Suprapubic skin (tissue), 4 donors: ENCODE measurements at regions not wholly inside any gene's neighbourhood (a gene's known extent, or its start where the extent isn't known, plus 50 kb on each side); places are given as distances from the start of the nearest gene placed in this dataset.

Source experiments
- CTCF ChIP-seq, 2 donors: fragments of 200-600 bp in 1 of 2; fragments of 450-650 bp in 1 of 2; sonication (generic) in 1 of 2; IDR thresholded peaks; one replicate each; pipeline ENCODE4 v1.5.1; 2016 to 2019; ENCODE audit warnings: antibody characterized with exemption in 2 of 2, mild to moderate bottlenecking in 1 of 2, moderate library complexity in 1 of 2
- EP300 ChIP-seq: sonication (generic); formaldehyde crosslinking; IDR thresholded peaks from one replicate; pipeline ENCODE4 v1.6.1; 2017; ENCODE audit warnings: antibody characterized with exemption
- POLR2A ChIP-seq, 2 donors: fragments of 450-650 bp; IDR thresholded peaks; one replicate each; pipeline ENCODE4 v1.6.1; 2017; ENCODE audit warnings: antibody characterized with exemption in 2 of 2, mild to moderate bottlenecking in 2 of 2, moderate library complexity in 2 of 2
- POLR2AphosphoS5 ChIP-seq, 3 donors: sonication (generic); formaldehyde crosslinking; IDR thresholded peaks; one replicate each; pipeline ENCODE4 v1.6.1; 2017; ENCODE audit warnings: antibody characterized with exemption in 3 of 3

GRCh38 chr6:170148709-170149470, 142.0 kb downstream of the DLL1 start:
- TF ChIP-seq POLR2AphosphoS5 (IDR thresholded peaks at IDR 0.05), result no peak
- TF ChIP-seq CTCF (IDR thresholded peaks at IDR 0.05), result no peak
- TF ChIP-seq POLR2A (IDR thresholded peaks at IDR 0.05), result no peak
- TF ChIP-seq EP300, result no peak
